ENCODE measurements at regions not wholly inside any gene's neighbourhood (a gene's known extent, or its start where the extent isn't known, plus 50 kb on each side); places are given as distances from the start of the nearest gene placed in this dataset.

DNA sequence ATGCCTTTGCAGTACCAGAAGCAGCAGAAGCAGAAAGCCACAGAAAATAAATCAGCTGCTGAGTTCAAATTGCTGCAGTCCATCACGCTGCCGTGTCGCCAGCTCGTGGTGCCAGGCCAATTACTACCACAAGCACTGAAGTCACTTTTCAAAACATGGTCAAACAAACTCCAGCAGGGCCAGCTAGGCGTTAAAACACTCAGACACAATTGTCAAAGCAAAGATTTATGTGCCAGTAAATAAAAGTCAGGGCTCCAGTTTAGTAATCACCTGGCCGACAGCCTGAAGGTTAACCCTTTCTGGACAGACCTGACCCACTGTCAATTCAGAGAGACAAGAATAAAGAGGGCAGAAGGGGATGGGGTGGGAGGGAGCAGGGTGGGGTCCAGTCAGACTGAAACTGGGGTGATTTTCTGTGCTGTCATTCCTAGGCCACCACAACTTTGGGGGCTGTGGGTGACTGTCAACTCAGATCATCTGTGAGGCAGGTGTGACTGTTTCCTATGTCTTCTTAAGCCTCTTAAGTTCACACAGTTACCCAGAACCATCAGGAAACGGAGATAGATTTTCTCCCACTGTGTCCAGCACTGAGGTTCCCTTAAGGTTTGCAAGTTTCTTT lies 109.8 kb upstream of the FUT8 start:
- DNase-seq (ENCODE audit: extremely low read depth, low read depth), result no peak
- TF ChIP-seq, protein P1, sequence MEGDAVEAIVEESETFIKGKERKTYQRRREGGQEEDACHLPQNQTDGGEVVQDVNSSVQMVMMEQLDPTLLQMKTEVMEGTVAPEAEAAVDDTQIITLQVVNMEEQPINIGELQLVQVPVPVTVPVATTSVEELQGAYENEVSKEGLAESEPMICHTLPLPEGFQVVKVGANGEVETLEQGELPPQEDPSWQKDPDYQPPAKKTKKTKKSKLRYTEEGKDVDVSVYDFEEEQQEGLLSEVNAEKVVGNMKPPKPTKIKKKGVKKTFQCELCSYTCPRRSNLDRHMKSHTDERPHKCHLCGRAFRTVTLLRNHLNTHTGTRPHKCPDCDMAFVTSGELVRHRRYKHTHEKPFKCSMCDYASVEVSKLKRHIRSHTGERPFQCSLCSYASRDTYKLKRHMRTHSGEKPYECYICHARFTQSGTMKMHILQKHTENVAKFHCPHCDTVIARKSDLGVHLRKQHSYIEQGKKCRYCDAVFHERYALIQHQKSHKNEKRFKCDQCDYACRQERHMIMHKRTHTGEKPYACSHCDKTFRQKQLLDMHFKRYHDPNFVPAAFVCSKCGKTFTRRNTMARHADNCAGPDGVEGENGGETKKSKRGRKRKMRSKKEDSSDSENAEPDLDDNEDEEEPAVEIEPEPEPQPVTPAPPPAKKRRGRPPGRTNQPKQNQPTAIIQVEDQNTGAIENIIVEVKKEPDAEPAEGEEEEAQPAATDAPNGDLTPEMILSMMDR (IDR thresholded peaks at IDR 0.05; ENCODE audit: low read depth, low read length, missing control alignments), result no peak
- no peak overlapping the region for H3K4me3 ChIP-seq (replicated peaks; ENCODE audit: low read depth, low read length)

DNA sequence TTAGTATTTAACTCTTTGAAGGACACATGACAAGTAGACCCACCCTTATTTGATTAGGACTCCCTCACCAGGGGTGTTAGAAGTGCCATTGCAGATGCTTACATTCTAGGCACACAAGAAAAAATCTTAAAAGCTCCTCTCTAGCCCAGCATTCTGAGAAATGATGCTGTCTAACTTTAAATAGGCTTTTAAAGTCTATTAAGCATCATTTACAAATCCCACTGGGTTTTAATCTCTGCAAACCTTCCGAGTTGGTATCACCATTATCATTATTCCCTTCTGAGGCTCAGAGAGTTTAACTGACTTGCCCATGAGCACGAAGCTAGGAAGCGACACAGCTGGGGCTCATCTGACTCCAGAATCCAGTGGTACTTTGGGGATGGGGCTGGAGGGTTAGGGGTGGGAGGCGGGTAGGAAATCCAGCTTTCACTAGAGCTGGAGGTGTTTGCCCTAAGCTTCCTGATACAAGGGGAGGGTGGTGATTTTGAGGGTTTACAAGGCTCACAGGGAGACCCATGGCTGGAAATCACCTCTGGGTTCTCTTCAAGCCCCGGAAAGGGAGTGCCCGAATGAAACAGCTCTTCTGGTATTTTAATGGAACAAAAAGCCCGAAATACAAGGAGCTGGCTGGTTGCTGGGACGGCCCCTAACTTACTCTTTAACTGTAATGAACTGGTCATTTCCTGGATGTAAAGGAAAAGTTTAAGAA lies 109.2 kb upstream of the FUT8 start:
- DNase-seq (ENCODE audit: extremely low read depth, low read depth), result no peak
- TF ChIP-seq, protein P1 (IDR thresholded peaks at IDR 0.05; ENCODE audit: low read depth, low read length, missing control alignments), result no peak
- no peak overlapping the region for H3K4me3 ChIP-seq (replicated peaks; ENCODE audit: low read depth, low read length)

DNA sequence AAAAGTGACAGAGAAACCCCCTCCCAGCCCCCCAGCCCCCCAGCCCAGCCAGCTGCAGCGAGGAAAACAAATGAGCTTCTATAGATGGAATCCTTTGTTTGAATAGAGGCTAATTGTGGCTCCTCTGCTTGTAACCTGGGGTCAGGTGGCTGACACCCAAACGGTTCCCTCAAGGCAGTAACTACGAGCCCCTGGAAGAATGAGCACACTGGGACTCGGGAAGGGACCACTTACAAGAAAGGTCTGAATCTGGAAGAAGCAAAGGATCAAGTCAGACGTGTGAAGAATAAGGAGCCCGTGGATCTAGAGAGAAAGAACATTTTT lies 108.7 kb upstream of the FUT8 start:
- no peak for DNase-seq (ENCODE audit: extremely low read depth, low read depth)
- TF ChIP-seq, protein P1 (IDR thresholded peaks at IDR 0.05; ENCODE audit: low read depth, low read length, missing control alignments), result no peak
- H3K4me3 ChIP-seq (replicated peaks; ENCODE audit: low read depth, low read length), result no peak overlapping the region

DNA sequence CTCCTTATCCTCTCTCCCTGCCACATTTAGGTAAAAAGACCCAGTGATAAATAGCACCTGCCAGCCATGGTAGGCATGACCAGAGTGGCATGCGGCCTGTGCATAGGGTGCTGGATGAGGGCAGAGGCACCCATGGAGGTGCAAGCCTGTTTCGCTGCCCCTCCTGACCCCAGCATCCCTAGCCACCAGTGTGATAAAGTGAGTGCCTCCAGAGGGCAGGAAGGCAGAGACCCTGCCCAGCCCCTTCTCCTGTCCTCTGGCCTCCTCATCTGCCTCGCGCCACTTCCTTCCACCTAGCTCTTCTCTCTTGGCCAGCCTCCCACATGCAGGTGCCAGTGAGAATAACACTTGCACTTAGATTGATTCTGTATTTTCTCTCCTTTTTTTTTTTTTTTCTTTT lies 108.3 kb upstream of the FUT8 start:
- TF ChIP-seq, protein P1 (IDR thresholded peaks at IDR 0.05; ENCODE audit: low read depth, low read length, missing control alignments), result no peak
- no peak overlapping the region for H3K4me3 ChIP-seq (replicated peaks; ENCODE audit: low read depth, low read length)
- no peak for DNase-seq (ENCODE audit: extremely low read depth, low read depth)

DNA sequence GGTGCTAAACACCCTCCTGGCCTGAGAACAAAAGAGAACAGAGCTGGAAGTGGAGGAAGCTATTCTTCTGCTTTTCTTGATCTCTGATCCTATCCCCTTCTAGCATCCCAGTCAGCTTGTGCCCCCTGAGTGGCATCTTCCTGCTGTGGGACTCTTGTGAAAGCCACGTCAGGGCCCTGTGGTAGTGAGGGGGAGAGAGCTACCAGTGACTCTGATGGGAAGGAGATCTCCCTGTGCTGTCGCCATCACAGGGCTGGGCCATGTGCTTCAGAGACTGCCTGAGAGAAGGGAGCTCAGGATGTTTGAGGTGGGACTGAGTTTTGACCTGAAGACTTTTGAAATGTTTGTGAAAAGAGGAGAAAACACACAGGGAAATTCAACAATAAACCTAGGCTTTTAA lies 107.6 kb upstream of the FUT8 start:
- TF ChIP-seq, protein P1 (IDR thresholded peaks at IDR 0.05; ENCODE audit: low read depth, low read length, missing control alignments), result no peak
- DNase-seq (ENCODE audit: extremely low read depth, low read depth), result no peak
- no peak overlapping the region for H3K4me3 ChIP-seq (replicated peaks; ENCODE audit: low read depth, low read length)

DNA sequence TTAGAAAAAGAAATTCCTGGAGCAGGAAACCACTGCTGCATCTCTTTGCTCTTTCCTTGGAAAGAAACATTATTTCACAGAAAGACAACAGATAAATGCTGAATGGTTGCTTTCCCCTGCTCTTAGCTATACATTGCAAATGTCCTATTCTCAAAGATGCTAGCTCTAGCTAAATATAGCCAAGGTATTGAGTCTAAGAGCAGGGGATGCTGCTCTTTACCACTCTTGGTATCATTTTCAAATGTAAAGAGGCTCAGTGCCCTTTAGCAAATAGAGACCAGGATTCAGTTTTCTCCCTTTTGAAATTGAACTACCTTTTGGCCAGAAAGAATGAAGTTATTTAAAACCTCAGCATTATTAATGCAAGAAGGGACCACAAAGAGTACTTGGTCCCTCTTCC lies 104.0 kb upstream of the FUT8 start:
- DNase-seq (ENCODE audit: extremely low read depth, low read depth), result no peak
- TF ChIP-seq, protein P1 (IDR thresholded peaks at IDR 0.05; ENCODE audit: low read depth, low read length, missing control alignments), result no peak
- no peak overlapping the region for H3K4me3 ChIP-seq (replicated peaks; ENCODE audit: low read depth, low read length)

Data from HFF-Myc (cell line).